Prostate gland (tissue), 2 donors: ENCODE measurements at regions not wholly inside any gene's neighbourhood (a gene's known extent, or its start where the extent isn't known, plus 50 kb on each side); places are given as distances from the start of the nearest gene placed in this dataset.

Source experiments
- POLR2A ChIP-seq: fragments of 450-650 bp; IDR thresholded peaks from one replicate; pipeline ENCODE4 v1.6.1; 2016; ENCODE audit warnings: antibody characterized with exemption, mild to moderate bottlenecking
- POLR2AphosphoS5 ChIP-seq: sonication (generic); formaldehyde crosslinking; IDR thresholded peaks from one replicate; pipeline ENCODE4 v1.6.1; 2017; ENCODE audit warnings: antibody characterized with exemption
- TF ChIP-seq, protein P1 (sequence below), 4 experiments: fragments of 200-600 bp in 2 of 4; fragments of 450-650 bp in 2 of 4; sonication (generic) in 2 of 4; IDR thresholded peaks; 1 replicate in 3 of 4; 2 replicates in 1 of 4; pipeline ENCODE4 v1.5.1; 2016 to 2019; ENCODE audit warnings: antibody characterized with exemption in 4 of 4, mild to moderate bottlenecking in 2 of 4, moderate library complexity in 2 of 4

- TF ChIP-seq POLR2AphosphoS5, result no peak
- TF ChIP-seq, protein P1, sequence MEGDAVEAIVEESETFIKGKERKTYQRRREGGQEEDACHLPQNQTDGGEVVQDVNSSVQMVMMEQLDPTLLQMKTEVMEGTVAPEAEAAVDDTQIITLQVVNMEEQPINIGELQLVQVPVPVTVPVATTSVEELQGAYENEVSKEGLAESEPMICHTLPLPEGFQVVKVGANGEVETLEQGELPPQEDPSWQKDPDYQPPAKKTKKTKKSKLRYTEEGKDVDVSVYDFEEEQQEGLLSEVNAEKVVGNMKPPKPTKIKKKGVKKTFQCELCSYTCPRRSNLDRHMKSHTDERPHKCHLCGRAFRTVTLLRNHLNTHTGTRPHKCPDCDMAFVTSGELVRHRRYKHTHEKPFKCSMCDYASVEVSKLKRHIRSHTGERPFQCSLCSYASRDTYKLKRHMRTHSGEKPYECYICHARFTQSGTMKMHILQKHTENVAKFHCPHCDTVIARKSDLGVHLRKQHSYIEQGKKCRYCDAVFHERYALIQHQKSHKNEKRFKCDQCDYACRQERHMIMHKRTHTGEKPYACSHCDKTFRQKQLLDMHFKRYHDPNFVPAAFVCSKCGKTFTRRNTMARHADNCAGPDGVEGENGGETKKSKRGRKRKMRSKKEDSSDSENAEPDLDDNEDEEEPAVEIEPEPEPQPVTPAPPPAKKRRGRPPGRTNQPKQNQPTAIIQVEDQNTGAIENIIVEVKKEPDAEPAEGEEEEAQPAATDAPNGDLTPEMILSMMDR (IDR thresholded peaks at IDR 0.05), result no peak
- no peak for TF ChIP-seq POLR2A
Observed at GRCh38 chr2:15869871-15870270, 70.5 kb upstream of the MYCN start.
